Testis (tissue), 2 donors: ENCODE measurements at regions not wholly inside any gene's neighbourhood (a gene's known extent, or its start where the extent isn't known, plus 50 kb on each side); places are given as distances from the start of the nearest gene placed in this dataset.

Experiments
- POLR2A ChIP-seq: fragments of 450-650 bp; IDR thresholded peaks from one replicate; pipeline ENCODE4 v1.6.1; 2017; ENCODE audit warnings: antibody characterized with exemption, mild to moderate bottlenecking, moderate library complexity
- TF ChIP-seq, protein P1 (sequence below), 3 experiments: fragments of 450-650 bp in 2 of 3; fragments of 200-600 bp in 1 of 3; sonication (generic) in 1 of 3; IDR thresholded peaks; one replicate each; pipeline ENCODE4 v1.5.1; 2016 to 2019; ENCODE audit warnings: antibody characterized with exemption in 3 of 3, mild to moderate bottlenecking in 2 of 3, moderate library complexity in 1 of 3

DNA sequence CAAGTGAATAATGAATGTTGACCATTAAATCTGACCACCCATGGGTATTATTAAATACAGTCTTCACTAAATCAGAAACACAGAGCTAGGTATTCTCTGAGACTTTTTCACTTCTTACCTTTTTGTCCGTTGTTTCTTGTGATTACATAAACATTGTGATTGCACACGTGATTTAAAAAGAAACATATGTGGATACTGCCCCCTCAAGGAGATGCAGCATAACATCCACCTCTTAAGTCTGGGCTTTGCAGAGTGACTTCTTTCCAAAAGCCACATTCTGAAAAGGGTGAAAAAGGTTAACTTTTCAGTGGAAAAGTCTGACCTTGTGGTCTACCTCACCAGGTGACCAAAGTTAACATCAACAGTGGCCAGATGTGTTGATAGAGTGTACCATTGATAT, 185.5 kb upstream of the FAR2 start:
- TF ChIP-seq POLR2A: no peak
- TF ChIP-seq, protein P1, sequence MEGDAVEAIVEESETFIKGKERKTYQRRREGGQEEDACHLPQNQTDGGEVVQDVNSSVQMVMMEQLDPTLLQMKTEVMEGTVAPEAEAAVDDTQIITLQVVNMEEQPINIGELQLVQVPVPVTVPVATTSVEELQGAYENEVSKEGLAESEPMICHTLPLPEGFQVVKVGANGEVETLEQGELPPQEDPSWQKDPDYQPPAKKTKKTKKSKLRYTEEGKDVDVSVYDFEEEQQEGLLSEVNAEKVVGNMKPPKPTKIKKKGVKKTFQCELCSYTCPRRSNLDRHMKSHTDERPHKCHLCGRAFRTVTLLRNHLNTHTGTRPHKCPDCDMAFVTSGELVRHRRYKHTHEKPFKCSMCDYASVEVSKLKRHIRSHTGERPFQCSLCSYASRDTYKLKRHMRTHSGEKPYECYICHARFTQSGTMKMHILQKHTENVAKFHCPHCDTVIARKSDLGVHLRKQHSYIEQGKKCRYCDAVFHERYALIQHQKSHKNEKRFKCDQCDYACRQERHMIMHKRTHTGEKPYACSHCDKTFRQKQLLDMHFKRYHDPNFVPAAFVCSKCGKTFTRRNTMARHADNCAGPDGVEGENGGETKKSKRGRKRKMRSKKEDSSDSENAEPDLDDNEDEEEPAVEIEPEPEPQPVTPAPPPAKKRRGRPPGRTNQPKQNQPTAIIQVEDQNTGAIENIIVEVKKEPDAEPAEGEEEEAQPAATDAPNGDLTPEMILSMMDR (IDR thresholded peaks at IDR 0.05): peak in 1 of 3 experiments; percentile 33
